ENCODE measurements at regions not wholly inside any gene's neighbourhood (a gene's known extent, or its start where the extent isn't known, plus 50 kb on each side); places are given as distances from the start of the nearest gene placed in this dataset.

DNA sequence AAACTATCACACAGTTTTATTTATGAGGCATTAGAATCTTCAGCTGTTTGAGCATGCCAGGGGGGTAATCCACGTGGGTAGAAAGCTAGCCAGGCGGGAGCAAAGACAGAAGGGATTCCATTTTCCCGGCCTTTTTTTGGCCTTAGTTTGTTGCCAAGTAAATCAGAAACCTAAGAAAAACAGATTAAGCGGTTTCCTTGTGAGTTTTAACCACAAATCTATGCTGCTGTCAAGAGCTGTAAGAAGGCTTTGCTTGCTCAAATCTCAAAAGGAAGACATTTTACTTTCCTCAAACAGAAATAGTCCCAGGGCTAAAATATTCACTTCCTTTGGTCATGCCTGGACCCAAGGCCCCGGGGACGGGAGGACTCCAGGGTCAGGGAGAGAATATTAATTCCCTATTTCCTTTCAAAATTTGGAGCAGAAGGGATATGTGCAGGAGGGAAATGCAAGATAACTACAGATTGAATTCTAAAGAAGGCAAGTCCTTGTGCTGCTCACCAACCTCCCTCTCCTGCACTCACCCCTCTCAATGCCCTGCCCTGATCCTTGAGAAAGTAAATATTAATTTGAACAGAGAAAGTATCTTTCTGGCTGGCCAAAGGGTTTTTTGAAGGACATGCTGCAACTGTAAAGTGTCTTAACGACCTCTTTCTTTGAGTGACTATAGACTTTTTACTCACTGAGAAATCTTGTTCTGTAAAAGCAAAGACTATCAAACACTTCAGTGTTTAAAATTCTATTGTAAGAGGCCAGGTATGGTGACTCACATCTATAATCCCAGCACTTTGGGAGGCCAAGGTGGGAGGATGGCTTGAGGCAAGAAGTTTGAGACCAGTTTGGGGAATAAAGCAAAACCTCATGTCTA, 75.7 kb downstream of the HSD17B6 start:
- Histone ChIP-seq H3K27ac (ENCODE audit: low read depth, low read length) (no peak overlapping the region), H3K27me3 (ENCODE audit: insufficient read depth, low read length) (no peaks in the 10 kb centered on the region), H3K4me3 (ENCODE audit: low read depth, low read length) (no peak overlapping the region), H2AFZ (ENCODE audit: low read length, unreplicated experiment) (no peak overlapping the region), H3K4me1 (ENCODE audit: control insufficient read depth, insufficient read depth, low read length, unreplicated experiment) (peaks cover 25% of the 10 kb centered on the region), H3K36me3 (ENCODE audit: insufficient read depth, low read length) (no peaks in the 10 kb centered on the region), H3K79me2 (ENCODE audit: control insufficient read depth, insufficient read depth, low read length, unreplicated experiment) (no peaks in the 10 kb centered on the region)
